Peyer's patch (tissue), 4 donors: ENCODE measurements at regions not wholly inside any gene's neighbourhood (a gene's known extent, or its start where the extent isn't known, plus 50 kb on each side); places are given as distances from the start of the nearest gene placed in this dataset.

Experiments used
- POLR2A ChIP-seq, 2 donors: fragments of 450-650 bp; IDR thresholded peaks; one replicate each; pipeline ENCODE4 v1.5.1; 2017; ENCODE audit warnings: antibody characterized with exemption in 2 of 2, mild to moderate bottlenecking in 2 of 2, moderate library complexity in 2 of 2
- TF ChIP-seq, protein P1 (sequence below), 6 experiments: fragments of 450-650 bp in 4 of 6; fragments of 200-600 bp in 2 of 6; sonication (generic) in 1 of 6; IDR thresholded peaks; one replicate each; pipeline ENCODE4 v1.5.1; 2017 to 2019; ENCODE audit warnings: antibody characterized with exemption in 6 of 6, mild to moderate bottlenecking in 3 of 6, moderate library complexity in 1 of 6

DNA sequence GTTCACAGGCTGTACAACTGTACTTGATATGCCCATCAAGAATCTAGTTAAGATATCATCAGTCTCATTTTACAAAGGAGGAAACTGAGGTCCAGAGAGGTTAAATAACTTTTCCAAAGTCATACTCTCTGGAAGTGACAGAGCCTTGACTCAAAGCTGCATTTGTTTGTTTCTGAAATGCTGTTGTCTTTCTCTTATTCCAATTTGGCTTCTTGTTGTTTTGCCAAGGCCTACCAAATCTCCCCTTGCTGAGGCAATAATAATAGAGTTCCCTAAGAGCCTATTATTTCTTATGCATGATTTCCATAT lies 79.8 kb upstream of the C12orf71 start:
- TF ChIP-seq POLR2A (IDR thresholded peaks at IDR 0.05): no peak
- TF ChIP-seq, protein P1, sequence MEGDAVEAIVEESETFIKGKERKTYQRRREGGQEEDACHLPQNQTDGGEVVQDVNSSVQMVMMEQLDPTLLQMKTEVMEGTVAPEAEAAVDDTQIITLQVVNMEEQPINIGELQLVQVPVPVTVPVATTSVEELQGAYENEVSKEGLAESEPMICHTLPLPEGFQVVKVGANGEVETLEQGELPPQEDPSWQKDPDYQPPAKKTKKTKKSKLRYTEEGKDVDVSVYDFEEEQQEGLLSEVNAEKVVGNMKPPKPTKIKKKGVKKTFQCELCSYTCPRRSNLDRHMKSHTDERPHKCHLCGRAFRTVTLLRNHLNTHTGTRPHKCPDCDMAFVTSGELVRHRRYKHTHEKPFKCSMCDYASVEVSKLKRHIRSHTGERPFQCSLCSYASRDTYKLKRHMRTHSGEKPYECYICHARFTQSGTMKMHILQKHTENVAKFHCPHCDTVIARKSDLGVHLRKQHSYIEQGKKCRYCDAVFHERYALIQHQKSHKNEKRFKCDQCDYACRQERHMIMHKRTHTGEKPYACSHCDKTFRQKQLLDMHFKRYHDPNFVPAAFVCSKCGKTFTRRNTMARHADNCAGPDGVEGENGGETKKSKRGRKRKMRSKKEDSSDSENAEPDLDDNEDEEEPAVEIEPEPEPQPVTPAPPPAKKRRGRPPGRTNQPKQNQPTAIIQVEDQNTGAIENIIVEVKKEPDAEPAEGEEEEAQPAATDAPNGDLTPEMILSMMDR (IDR thresholded peaks at IDR 0.05): no peak
